Mesenchymal stem cell (in vitro differentiated cells and primary cell): ENCODE measurements at regions not wholly inside any gene's neighbourhood (a gene's known extent, or its start where the extent isn't known, plus 50 kb on each side); places are given as distances from the start of the nearest gene placed in this dataset.

Experiments
- DNase-seq: peaks from one replicate; pipeline ENCODE4 v3.0.0-alpha.2; 2013
- H2AFZ ChIP-seq: one replicate; pipeline ENCODE4 v1.6.1; 2013; ENCODE audit warnings: low read depth, mild to moderate bottlenecking, control low read depth, inconsistent platforms, low read length, moderate library complexity
- H2AK5ac ChIP-seq: 2 replicates; pipeline ENCODE4 v1.6.1; 2013; ENCODE audit warnings: low read length, moderate library complexity, mild to moderate bottlenecking, inconsistent platforms; ENCODE audit not compliant: severe bottlenecking
- H2BK120ac ChIP-seq: one replicate; pipeline ENCODE4 v1.6.1; 2013; ENCODE audit warnings: low read depth, mild to moderate bottlenecking, inconsistent platforms, low read length, moderate library complexity
- H2BK12ac ChIP-seq, 2 experiments: one replicate each; pipeline ENCODE4 v1.6.1; 2013; ENCODE audit warnings: inconsistent platforms in 2 of 2, low read length in 2 of 2, mild to moderate bottlenecking in 2 of 2, moderate library complexity in 2 of 2, control low read depth in 1 of 2
- H2BK15ac ChIP-seq: one replicate; pipeline ENCODE4 v1.6.1; 2013; ENCODE audit warnings: mild to moderate bottlenecking, low read depth, inconsistent platforms; ENCODE audit not compliant: poor library complexity, severe bottlenecking
- H2BK5ac ChIP-seq: 2 replicates; pipeline ENCODE4 v1.6.1; 2013; ENCODE audit warnings: low read depth, mild to moderate bottlenecking, low read length, control low read depth, inconsistent platforms; ENCODE audit not compliant: poor library complexity, severe bottlenecking
- H3K14ac ChIP-seq, 2 experiments: one replicate each; pipeline ENCODE4 v1.6.1; 2013; ENCODE audit warnings: inconsistent platforms in 2 of 2, low read length in 2 of 2, control low read depth in 1 of 2, mild to moderate bottlenecking in 1 of 2, moderate library complexity in 1 of 2
- H3K18ac ChIP-seq, 2 experiments: one replicate each; pipeline ENCODE4 v1.6.1; 2013; ENCODE audit warnings: inconsistent platforms in 2 of 2, low read length in 2 of 2, control low read depth in 1 of 2, low read depth in 1 of 2, mild to moderate bottlenecking in 1 of 2
- H3K23ac ChIP-seq, 2 experiments: one replicate each; pipeline ENCODE4 v1.6.1; 2013; ENCODE audit warnings: inconsistent platforms in 2 of 2, low read length in 2 of 2, mild to moderate bottlenecking in 2 of 2, moderate library complexity in 2 of 2, control low read depth in 1 of 2
- H3K27ac ChIP-seq: 2 replicates; pipeline ENCODE4 v1.5.1; 2013; ENCODE audit warnings: mild to moderate bottlenecking, moderate library complexity, low read length, control low read depth, inconsistent platforms; ENCODE audit not compliant: poor library complexity, severe bottlenecking
- H3K27me3 ChIP-seq, 2 experiments: 2 replicates each; pipeline versions ENCODE4 v1.6.1 to v1.7.0; 2013; ENCODE audit warnings: low read length in 2 of 2, mild to moderate bottlenecking in 2 of 2, moderate library complexity in 2 of 2, control low read depth in 1 of 2, inconsistent platforms in 1 of 2; ENCODE audit not compliant: control insufficient read depth in 1 of 2, insufficient read depth in 1 of 2
- H3K36me3 ChIP-seq, 2 experiments: 2 replicates each; pipeline versions ENCODE4 v1.6.1 to v1.7.0; 2013; ENCODE audit warnings: low read length in 2 of 2, control low read depth in 1 of 2, inconsistent platforms in 1 of 2, low read depth in 1 of 2, mild to moderate bottlenecking in 1 of 2; ENCODE audit not compliant: insufficient read depth in 2 of 2, control insufficient read depth in 1 of 2
- H3K4ac ChIP-seq, 2 experiments: one replicate each; pipeline ENCODE4 v1.6.1; 2013; ENCODE audit warnings: inconsistent platforms in 2 of 2, low read length in 2 of 2, mild to moderate bottlenecking in 2 of 2, moderate library complexity in 2 of 2, control low read depth in 1 of 2, low read depth in 1 of 2
- H3K4me1 ChIP-seq: 2 replicates; pipeline ENCODE4 v1.6.1; 2013; ENCODE audit warnings: low read depth, low read length, control low read depth; ENCODE audit not compliant: control insufficient read depth, insufficient read depth
- H3K4me2 ChIP-seq: 2 replicates; pipeline ENCODE4 v1.6.1; 2013; ENCODE audit warnings: low read length, mild to moderate bottlenecking, inconsistent platforms; ENCODE audit not compliant: poor library complexity, severe bottlenecking
- H3K4me3 ChIP-seq, 2 experiments: 2 replicates each; pipeline versions ENCODE4 v1.5.1 to v1.7.0; 2013; ENCODE audit warnings: low read length in 2 of 2, mild to moderate bottlenecking in 2 of 2, control low read depth in 1 of 2, low read depth in 1 of 2; ENCODE audit not compliant: insufficient read depth in 1 of 2
- H3K79me1 ChIP-seq: replicated peaks from 2 replicates; pipeline ENCODE4 v1.6.1; 2013; ENCODE audit warnings: mild to moderate bottlenecking, control low read depth, low read length, inconsistent platforms; ENCODE audit not compliant: poor library complexity, severe bottlenecking
- H3K9ac ChIP-seq: 2 replicates; pipeline ENCODE4 v1.7.0; 2013; ENCODE audit warnings: mild to moderate bottlenecking, low read length, moderate library complexity
- H3K9me3 ChIP-seq: 2 replicates; pipeline ENCODE4 v1.7.0; 2013; ENCODE audit warnings: mild to moderate bottlenecking, low read length; ENCODE audit not compliant: control insufficient read depth
- H4K8ac ChIP-seq: one replicate; pipeline ENCODE4 v1.6.1; 2013; ENCODE audit warnings: inconsistent platforms, mild to moderate bottlenecking, low read length, moderate library complexity
- H4K91ac ChIP-seq: one replicate; pipeline ENCODE4 v1.6.1; 2013; ENCODE audit warnings: mild to moderate bottlenecking, low read length, inconsistent platforms
- WGBS: methylation state at CpG from one replicate; pipeline ENCODE4 v1.1.7; 2013; ENCODE audit warnings: mixed read lengths; 5-methylcytosine and 5-hydroxymethylcytosine counted together

GRCh38 chr17:69921046-69921445, 154.0 kb upstream of the KCNJ16 start:
- Histone ChIP-seq H2BK15ac (no peak overlapping the region), H3K36me3 (no peaks in the 10 kb centered on the region), H3K27ac (no peak overlapping the region), H3K4me2 (no peak overlapping the region), H3K9ac (no peak overlapping the region), H3K23ac (no peak overlapping the region), H3K79me1 (no peaks in the 10 kb centered on the region), H3K18ac (no peak overlapping the region), H2AK5ac (no peak overlapping the region), H2BK5ac (no peak overlapping the region), H3K14ac (no peak overlapping the region), H4K91ac (no peak overlapping the region), H3K27me3 (no peaks in the 10 kb centered on the region), H3K4ac (no peak overlapping the region), H2AFZ (no peak overlapping the region), H2BK120ac (no peak overlapping the region), H3K4me1 (no peaks in the 10 kb centered on the region), H3K4me3 (no peak overlapping the region), H4K8ac (no peak overlapping the region), H2BK12ac (no peak overlapping the region), H3K9me3 (peaks cover 3% of the 10 kb centered on the region)
- no peak for DNase-seq
- WGBS = 90% methylated on average over 1 of the region's 1 CpG

- no peak overlapping the region for H4K8ac ChIP-seq
- H3K4me1 ChIP-seq = no peaks in the 10 kb centered on the region
- no peak overlapping the region for H2BK5ac ChIP-seq
- no peaks in the 10 kb centered on the region for H3K79me1 ChIP-seq
- H3K9ac ChIP-seq = no peak overlapping the region
- no peaks in the 10 kb centered on the region for H3K27me3 ChIP-seq
- no peak overlapping the region for H4K91ac ChIP-seq
- WGBS = 89% methylated on average over 3 of the region's 4 CpGs
- no peaks in the 10 kb centered on the region for H3K36me3 ChIP-seq
- H2BK12ac ChIP-seq = no peak overlapping the region
- no peak overlapping the region for H3K4me3 ChIP-seq
- no peak overlapping the region for H2BK15ac ChIP-seq
- no peak overlapping the region for H2BK120ac ChIP-seq
- no peak overlapping the region for H2AK5ac ChIP-seq
- H3K18ac ChIP-seq = no peak overlapping the region
- H3K27ac ChIP-seq = no peak overlapping the region
- H3K9me3 ChIP-seq = no peaks in the 10 kb centered on the region
- DNase-seq = no peak
- H3K4ac ChIP-seq = no peak overlapping the region
- no peak overlapping the region for H2AFZ ChIP-seq
- no peak overlapping the region for H3K14ac ChIP-seq
- H3K4me2 ChIP-seq = no peak overlapping the region
- no peak overlapping the region for H3K23ac ChIP-seq
Observed at GRCh38 chr17:69928611-69929010, 146.4 kb upstream of the KCNJ16 start.

GRCh38 chr17:69936996-69937395, 138.0 kb upstream of the KCNJ16 start:
- DNase-seq = no peak
- no peaks in the 10 kb centered on the region for H3K4me1 ChIP-seq
- H2BK12ac ChIP-seq = no peak overlapping the region
- H3K79me1 ChIP-seq = no peaks in the 10 kb centered on the region
- H2AFZ ChIP-seq = no peak overlapping the region
- H2AK5ac ChIP-seq = no peak overlapping the region
- no peak overlapping the region for H3K18ac ChIP-seq
- H3K4me2 ChIP-seq = no peak overlapping the region
- no CpG with 5 or more reads among the region's 3 CpGs for WGBS
- H2BK120ac ChIP-seq = no peak overlapping the region
- H3K36me3 ChIP-seq = no peaks in the 10 kb centered on the region
- H3K4ac ChIP-seq = no peak overlapping the region
- no peak overlapping the region for H2BK15ac ChIP-seq
- no peak overlapping the region for H3K4me3 ChIP-seq
- no peak overlapping the region for H4K91ac ChIP-seq
- no peaks in the 10 kb centered on the region for H3K27me3 ChIP-seq
- no peak overlapping the region for H3K14ac ChIP-seq
- no peak overlapping the region for H3K27ac ChIP-seq
- H4K8ac ChIP-seq = no peak overlapping the region
- H3K9me3 ChIP-seq = no peaks in the 10 kb centered on the region
- no peak overlapping the region for H3K23ac ChIP-seq
- no peak overlapping the region for H2BK5ac ChIP-seq
- H3K9ac ChIP-seq = no peak overlapping the region

- no peak overlapping the region for H3K4ac ChIP-seq
- H3K36me3 ChIP-seq = no peaks in the 10 kb centered on the region
- H2BK5ac ChIP-seq = no peak overlapping the region
- H3K4me1 ChIP-seq = peaks cover 3% of the 10 kb centered on the region
- no peak overlapping the region for H3K14ac ChIP-seq
- H3K9me3 ChIP-seq = no peaks in the 10 kb centered on the region
- no peak overlapping the region for H2BK120ac ChIP-seq
- H4K8ac ChIP-seq = no peak overlapping the region
- H4K91ac ChIP-seq = no peak overlapping the region
- no peak overlapping the region for H2AFZ ChIP-seq
- no peak overlapping the region for H3K18ac ChIP-seq
- no peak overlapping the region for H3K9ac ChIP-seq
- no peaks in the 10 kb centered on the region for H3K27me3 ChIP-seq
- H2AK5ac ChIP-seq = no peak overlapping the region
- DNase-seq = no peak
- no peak overlapping the region for H3K23ac ChIP-seq
- H2BK15ac ChIP-seq = no peak overlapping the region
- no peak overlapping the region for H2BK12ac ChIP-seq
- H3K27ac ChIP-seq = no peak overlapping the region
- no peak overlapping the region for H3K4me3 ChIP-seq
- no peaks in the 10 kb centered on the region for H3K79me1 ChIP-seq
- H3K4me2 ChIP-seq = no peak overlapping the region
Observed at GRCh38 chr17:69943058-69943457, 132.0 kb upstream of the KCNJ16 start.
